Uterus (tissue), 3 donors: ENCODE measurements at regions not wholly inside any gene's neighbourhood (a gene's known extent, or its start where the extent isn't known, plus 50 kb on each side); places are given as distances from the start of the nearest gene placed in this dataset.

Experiments used
- DNase-seq, 2 donors: peaks; one replicate each; pipeline ENCODE4 v3.0.0-alpha.2; 2019 to 2020
- H3K27ac ChIP-seq, 2 donors: fragments of 200-600 bp; sonication (generic); 1 replicate in 1 of 2; 2 replicates in 1 of 2; pipeline ENCODE4 v1.5.1; 2016 to 2018
- H3K27me3 ChIP-seq, 2 donors: fragments of 200-600 bp; sonication (generic); one replicate each; pipeline ENCODE4 v1.5.1; 2018 to 2019; ENCODE audit warnings: control low read depth in 1 of 2
- H3K36me3 ChIP-seq, 2 donors: fragments of 200-600 bp; sonication (generic); one replicate each; pipeline ENCODE4 v1.5.1; 2019; ENCODE audit warnings: control low read depth in 1 of 2
- H3K4me1 ChIP-seq, 2 donors: fragments of 200-600 bp; sonication (generic); one replicate each; pipeline ENCODE4 v1.5.1; 2018 to 2019; ENCODE audit warnings: control low read depth in 1 of 2
- H3K4me3 ChIP-seq, 2 donors: fragments of 200-600 bp; sonication (generic); 1 replicate in 1 of 2; 2 replicates in 1 of 2; pipeline ENCODE4 v1.5.1; 2018 to 2019; ENCODE audit warnings: mild to moderate bottlenecking in 1 of 2
- H3K9me3 ChIP-seq, 2 donors: fragments of 200-600 bp; sonication (generic); one replicate each; pipeline ENCODE4 v1.5.1; 2019; ENCODE audit warnings: control low read depth in 1 of 2
- CTCF ChIP-seq, 4 experiments: fragments of 200-600 bp in 2 of 4; fragments of 450-650 bp in 2 of 4; sonication (generic) in 2 of 4; IDR thresholded peaks; one replicate each; pipeline ENCODE4 v1.5.1; 2016 to 2019; ENCODE audit warnings: antibody characterized with exemption in 4 of 4, mild to moderate bottlenecking in 2 of 4, moderate library complexity in 1 of 4
- POLR2A ChIP-seq, 2 donors: fragments of 450-650 bp; IDR thresholded peaks; one replicate each; pipeline ENCODE4 v1.6.1; 2016; ENCODE audit warnings: antibody characterized with exemption in 2 of 2, mild to moderate bottlenecking in 1 of 2, moderate library complexity in 1 of 2
- intact Hi-C: fragments of 100-400 bp; cut with DNase I; formaldehyde crosslinking; loops from one replicate; pipeline ENCODE4 v1.15.1; 2023; ENCODE audit warnings: low total_unique reads
- donor health status: DM: yes; HTN: yes; CAD: no.

- H3K4me3 ChIP-seq: no peak overlapping the region
- intact Hi-C loops: no loop called here
- TF ChIP-seq POLR2A (IDR thresholded peaks at IDR 0.05) (no peak), CTCF (IDR thresholded peaks at IDR 0.05) (no peak)
- H3K27me3 ChIP-seq: no peaks in the 10 kb centered on the region
- no peak for DNase-seq
- no peaks in the 10 kb centered on the region for H3K9me3 ChIP-seq
- no peak overlapping the region for H3K27ac ChIP-seq
- no peaks in the 10 kb centered on the region for H3K36me3 ChIP-seq
- H3K4me1 ChIP-seq: no peaks in the 10 kb centered on the region
These were observed 113.2 kb downstream of the VAPA start for GRCh38 chr18:10027031-10027430.

GRCh38 chr18:10027461-10027860 is 113.6 kb downstream of the VAPA start:
- DNase-seq: peak in 1 of 2 donors; percentile 15
- H3K36me3 ChIP-seq: no peaks in the 10 kb centered on the region
- H3K27ac ChIP-seq: no peak overlapping the region
- H3K4me3 ChIP-seq: no peak overlapping the region
- no peaks in the 10 kb centered on the region for H3K4me1 ChIP-seq
- H3K27me3 ChIP-seq: no peaks in the 10 kb centered on the region
- intact Hi-C loops: no loop called here
- TF ChIP-seq POLR2A (IDR thresholded peaks at IDR 0.05): no peak
- no peak for TF ChIP-seq CTCF (IDR thresholded peaks at IDR 0.05)
- H3K9me3 ChIP-seq: no peaks in the 10 kb centered on the region

- intact Hi-C loops: no loop called here
- H3K9me3 ChIP-seq: no peaks in the 10 kb centered on the region
- no peak for TF ChIP-seq CTCF (IDR thresholded peaks at IDR 0.05)
- no peak for TF ChIP-seq POLR2A (IDR thresholded peaks at IDR 0.05)
- no peaks in the 10 kb centered on the region for H3K27me3 ChIP-seq
- no peaks in the 10 kb centered on the region for H3K36me3 ChIP-seq
- H3K4me3 ChIP-seq: no peak overlapping the region
- H3K27ac ChIP-seq: no peak overlapping the region
- peak; percentile 20 to 41 for DNase-seq
- no peaks in the 10 kb centered on the region for H3K4me1 ChIP-seq
These were observed 115.9 kb downstream of the VAPA start for GRCh38 chr18:10029711-10030110.

GRCh38 chr18:10030816-10031541 is 117.2 kb downstream of the VAPA start:
- Histone ChIP-seq H3K27me3 (no peaks in the 10 kb centered on the region), H3K9me3 (no peaks in the 10 kb centered on the region), H3K36me3 (no peaks in the 10 kb centered on the region), H3K4me1 (no peaks in the 10 kb centered on the region), H3K27ac (peak overlapping the region in 1 of 2 donors; percentile 53), H3K4me3 (no peak overlapping the region)
- intact Hi-C loops: no loop called here
- TF ChIP-seq POLR2A (IDR thresholded peaks at IDR 0.05) (no peak), CTCF (IDR thresholded peaks at IDR 0.05) (no peak)
- DNase-seq: peak; percentile 28 to 58

- TF ChIP-seq POLR2A (IDR thresholded peaks at IDR 0.05): no peak
- TF ChIP-seq CTCF (IDR thresholded peaks at IDR 0.05): peak in 1 of 4 experiments; percentile 19
- DNase-seq: peak; percentile 18 to 23
- H3K27me3 ChIP-seq: no peaks in the 10 kb centered on the region
- H3K27ac ChIP-seq: peak overlapping the region; percentile 13 to 41
- no peak overlapping the region for H3K4me3 ChIP-seq
- H3K36me3 ChIP-seq: no peaks in the 10 kb centered on the region
- no peaks in the 10 kb centered on the region for H3K9me3 ChIP-seq
- no peaks in the 10 kb centered on the region for H3K4me1 ChIP-seq
- intact Hi-C loops: no loop called here
These were observed 118.7 kb downstream of the VAPA start for GRCh38 chr18:10032331-10033015.
